Heart left ventricle (tissue), 16 donors: ENCODE measurements at regions not wholly inside any gene's neighbourhood (a gene's known extent, or its start where the extent isn't known, plus 50 kb on each side); places are given as distances from the start of the nearest gene placed in this dataset.

Source experiments
- ATAC-seq, 4 donors: fragments of 200-7000 bp; cut with Tn5 transposase; one replicate each; pipeline ENCODE4 v1.9.1; 2020 to 2022; ENCODE audit warnings: moderate library complexity in 4 of 4, mild to moderate bottlenecking in 3 of 4, moderate number of reproducible peaks in 1 of 4
- DNase-seq, 5 donors: peaks; one replicate each; pipeline ENCODE4 v3.0.0-alpha.2; 2020
- H3K27ac ChIP-seq, 12 donors: fragments of 200-600 bp; sonication (generic) in 4 of 12; one replicate each; pipeline versions ENCODE4 v1.5.0 to v1.8.0; 2016 to 2022; ENCODE audit warnings: mild to moderate bottlenecking in 2 of 12
- H3K27me3 ChIP-seq, 9 donors: fragments of 200-600 bp; sonication (generic) in 2 of 9; one replicate each; pipeline versions ENCODE4 v1.5.1 to v1.8.0; 2016 to 2022; ENCODE audit warnings: mild to moderate bottlenecking in 3 of 9
- H3K36me3 ChIP-seq, 9 donors: fragments of 200-600 bp; sonication (generic) in 2 of 9; one replicate each; pipeline versions ENCODE4 v1.5.0 to v1.8.0; 2018 to 2022; ENCODE audit warnings: mild to moderate bottlenecking in 2 of 9
- H3K4me1 ChIP-seq, 12 donors: fragments of 200-600 bp; sonication (generic) in 4 of 12; one replicate each; pipeline versions ENCODE4 v1.5.0 to v1.8.0; 2016 to 2022; ENCODE audit warnings: mild to moderate bottlenecking in 3 of 12
- H3K4me3 ChIP-seq, 12 donors: fragments of 200-600 bp; sonication (generic) in 4 of 12; one replicate each; pipeline versions ENCODE4 v1.5.0 to v1.8.0; 2017 to 2022; ENCODE audit warnings: mild to moderate bottlenecking in 9 of 12, moderate library complexity in 4 of 12
- H3K9me3 ChIP-seq, 12 donors: fragments of 200-600 bp; sonication (generic) in 4 of 12; one replicate each; pipeline versions ENCODE4 v1.5.0 to v1.8.0; 2016 to 2022; ENCODE audit warnings: mild to moderate bottlenecking in 1 of 12
- CTCF ChIP-seq, 12 donors: fragments of 200-600 bp; sonication (generic) in 4 of 12; IDR thresholded peaks; one replicate each; pipeline versions ENCODE4 v1.5.0 to v1.8.0; 2018 to 2022; ENCODE audit warnings: antibody characterized with exemption in 12 of 12, mild to moderate bottlenecking in 5 of 12
- POLR2A ChIP-seq, 2 donors: fragments of 450-650 bp; IDR thresholded peaks; one replicate each; pipeline ENCODE4 v1.6.1; 2017; ENCODE audit warnings: antibody characterized with exemption in 2 of 2, mild to moderate bottlenecking in 2 of 2, moderate library complexity in 2 of 2
- WGBS, 4 donors: extraction: QIAGEN DNeasy Blood & Tissue Kit in 2 of 4; methylation state at CpG; one replicate each; pipeline versions ENCODE4 v1.1.5 to v1.1.7; 2013 to 2018; 5-methylcytosine and 5-hydroxymethylcytosine counted together
- intact Hi-C, 10 donors: fragments of 100-400 bp; cut with DNase I; formaldehyde crosslinking; loops; one replicate each; pipeline versions ENCODE4 v1.11.1 to v1.14.2; 2022
- donor health status: ischemic (EF 13 %, LVEDD 7.1; RV severe dilation, severe dysfunction).
- donor health status: healthy with polysubstance abuse.
- donor health status: DM: no; HTN: yes; CAD: no.
- donor health status: DM: no; HTN: no; CAD: no.
- donor health status: ischemic (EF 25% LVEDD 6.9; RV normal size, moderate dysfunction).
- donor health status: ischemic (EF 25% LVEDD 5.7; RV mildly dilated, moderate dysfunction).
- donor health status: healthy.
- donor health status: DM: yes; HTN: yes; CAD: no.
- donor health status: ischemic (EF 35%, LVEDD 5.7; RV mildly dilated, moderate dysfunction).
- donor health status: nonischemic (EF 11% LVEDD 7.7; RV severe dilation, severe dysfunction).
- donor health status: DM: yes; HTN: yes; CAD: no.
- donor health status: PGD.
- donor health status: ischemic (EF 29% LVEDD 5.4; RV normal size, mild dysfunction).
- donor health status: nonischemic (EF 23%, LVEDD 6.1; RV moderate dilation, normal function).

- peaks cover 0 to 27% (median 8%) of the 10 kb centered on the region in 12 donors for H3K4me1 ChIP-seq
- no peak overlapping the region for H3K27ac ChIP-seq
- WGBS, 4 donors = 61 to 87% (median 71%) methylated on average over 2 to 3 of the region's 3 CpGs
- TF ChIP-seq CTCF (IDR thresholded peaks at IDR 0.05) (no peak), POLR2A (IDR thresholded peaks at IDR 0.05) (no peak)
- intact Hi-C loops = no loop called here
- H3K4me3 ChIP-seq = no peak overlapping the region
- H3K36me3 ChIP-seq = no peaks in the 10 kb centered on the region
- H3K27me3 ChIP-seq = no peaks in the 10 kb centered on the region
- peaks cover 0 to 14% (median 5%) of the 10 kb centered on the region in 12 donors for H3K9me3 ChIP-seq
- ATAC-seq (no peak), DNase-seq (no peak)
Observed at GRCh38 chr4:183788308-183788905, 116.7 kb upstream of the STOX2 start.

- no peaks in the 10 kb centered on the region for H3K27me3 ChIP-seq
- TF ChIP-seq POLR2A (IDR thresholded peaks at IDR 0.05) (no peak), CTCF (IDR thresholded peaks at IDR 0.05) (no peak)
- no peak overlapping the region for H3K27ac ChIP-seq
- WGBS, 4 donors = 91 to 97% (median 94%) methylated on average over 3 of the region's 3 CpGs
- ATAC-seq (no peak), DNase-seq (no peak)
- no peak overlapping the region for H3K4me3 ChIP-seq
- H3K4me1 ChIP-seq = peaks cover 0 to 15% (median 3%) of the 10 kb centered on the region in 12 donors
- H3K36me3 ChIP-seq = no peaks in the 10 kb centered on the region
- H3K9me3 ChIP-seq = peaks cover 0 to 24% (median 10%) of the 10 kb centered on the region in 12 donors
- intact Hi-C loops = loop anchor here in 1 of 10 donors (10.0 kb wide), 1 partner anchor 65 kb away; no protein-coding TSS in a partner anchor
Observed at GRCh38 chr4:183789657-183790056, 115.5 kb upstream of the STOX2 start.

- DNase-seq (no peak), ATAC-seq (no peak)
- 43 to 52% (median 50%) methylated on average over 4 of the region's 4 CpGs for WGBS, 4 donors
- Histone ChIP-seq H3K4me3 (no peak overlapping the region), H3K4me1 (peaks cover 0 to 12% (median 0%) of the 10 kb centered on the region in 12 donors), H3K9me3 (peaks cover 0 to 28% (median 12%) of the 10 kb centered on the region in 12 donors), H3K36me3 (no peaks in the 10 kb centered on the region), H3K27ac (no peak overlapping the region), H3K27me3 (peaks cover 0 to 2% (median 0%) of the 10 kb centered on the region in 9 donors)
- intact Hi-C loops = loop anchor here in 1 of 10 donors (10.0 kb wide), 1 partner anchor 66 kb away; no protein-coding TSS in a partner anchor
- TF ChIP-seq CTCF (IDR thresholded peaks at IDR 0.05) (no peak), POLR2A (IDR thresholded peaks at IDR 0.05) (no peak)
Observed at GRCh38 chr4:183790661-183791060, 114.4 kb upstream of the STOX2 start.

- DNase-seq (peak in 4 of 5 donors; percentile 34 to 51 (median 50)), ATAC-seq (peak in 3 of 4 donors; percentile 68 to 71 (median 70))
- Histone ChIP-seq H3K36me3 (no peaks in the 10 kb centered on the region), H3K27ac (peak overlapping the region; percentile 20 to 87 (median 70)), H3K4me3 (peak overlapping the region; percentile 39 to 79 (median 66)), H3K27me3 (peaks cover 0 to 44% (median 20%) of the 10 kb centered on the region in 9 donors), H3K4me1 (peaks cover 0 to 15% (median 0%) of the 10 kb centered on the region in 12 donors), H3K9me3 (peaks cover 0 to 29% (median 12%) of the 10 kb centered on the region in 12 donors)
- TF ChIP-seq POLR2A (IDR thresholded peaks at IDR 0.05) = no peak
- TF ChIP-seq CTCF (IDR thresholded peaks at IDR 0.05) = no peak
- 0 to 4% (median 1%) methylated on average over 16 to 39 of the region's 39 CpGs for WGBS, 4 donors
- intact Hi-C loops = loop anchor here in 3 of 10 donors (2.0 to 10.0 kb wide), 5 partner anchors 32 to 75 kb away; no protein-coding TSS in a partner anchor
Observed at GRCh38 chr4:183797011-183797444, 108.1 kb upstream of the STOX2 start.
